ENCODE measurements at regions not wholly inside any gene's neighbourhood (a gene's known extent, or its start where the extent isn't known, plus 50 kb on each side); places are given as distances from the start of the nearest gene placed in this dataset.

GRCh38 chr16:49084628-49085390 lies 196.8 kb downstream of the CBLN1 start:
- in situ Hi-C loops (cut with MboI; ENCODE audit: low sequenced_read_pairs): no loop called here

DNA sequence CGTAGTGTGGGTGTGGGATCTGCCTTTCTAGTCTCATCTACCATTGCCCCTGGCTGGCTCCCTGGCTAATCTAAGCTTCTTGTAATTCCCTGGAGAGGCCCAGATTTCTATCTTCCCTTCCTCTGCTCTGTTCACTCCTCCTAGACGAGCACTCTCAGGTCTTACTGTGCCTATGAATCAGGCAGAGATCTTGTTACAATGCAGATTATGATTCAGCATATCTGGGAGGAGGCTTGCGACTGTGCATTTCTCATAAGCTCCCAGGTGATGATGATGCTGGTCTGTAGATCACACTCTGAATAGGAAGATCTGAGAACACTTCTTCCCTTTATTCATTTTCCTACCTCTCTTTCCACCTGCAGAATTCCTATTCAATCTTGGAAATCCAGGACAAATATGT lies 200.1 kb downstream of the CBLN1 start:
- in situ Hi-C loops (cut with MboI; ENCODE audit: low sequenced_read_pairs): no loop called here

- in situ Hi-C loops (cut with MboI; ENCODE audit: low sequenced_read_pairs): no loop called here
These were observed 200.6 kb downstream of the CBLN1 start for GRCh38 chr16:49081086-49081485.

DNA sequence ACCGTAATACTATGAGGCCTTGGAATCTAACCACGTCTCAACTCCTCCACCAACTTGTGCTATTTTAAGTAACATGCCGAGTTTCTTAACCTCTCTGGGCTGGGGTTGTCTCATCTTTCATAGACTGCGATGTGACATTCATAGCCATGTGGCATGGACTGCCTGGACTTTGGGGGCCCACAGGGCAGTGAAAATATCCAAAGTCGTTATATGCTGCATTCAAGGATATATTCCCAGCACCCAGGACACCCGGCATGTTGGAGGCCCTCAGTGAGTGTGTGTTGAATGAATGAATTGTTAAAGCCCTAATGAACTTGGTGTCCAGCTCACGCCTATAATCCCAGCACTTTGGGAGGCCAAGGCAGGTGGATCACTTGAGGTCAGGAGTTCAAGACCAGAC lies 203.1 kb downstream of the CBLN1 start:
- in situ Hi-C loops (cut with MboI; ENCODE audit: low sequenced_read_pairs): no loop called here

DNA sequence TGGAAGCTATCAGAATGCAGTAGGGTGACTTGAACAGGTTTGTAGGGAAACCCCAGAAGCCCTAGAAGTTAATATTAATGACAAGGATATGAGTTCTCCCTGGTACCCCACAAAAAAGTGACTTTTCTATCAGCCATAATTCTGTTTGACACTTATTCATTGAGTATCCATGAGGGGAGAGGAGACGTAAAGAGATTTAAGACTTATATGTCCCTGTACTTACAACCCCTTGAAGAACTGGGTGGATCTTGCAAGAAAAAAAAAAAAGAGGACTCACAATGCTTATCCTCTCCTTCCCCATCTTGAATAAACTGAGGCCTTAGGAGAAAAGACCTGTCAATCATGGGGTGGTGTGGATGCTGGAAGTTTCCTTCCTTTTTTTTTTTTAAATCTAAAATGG lies 203.5 kb downstream of the CBLN1 start:
- in situ Hi-C loops (cut with MboI; ENCODE audit: low sequenced_read_pairs): no loop called here

DNA sequence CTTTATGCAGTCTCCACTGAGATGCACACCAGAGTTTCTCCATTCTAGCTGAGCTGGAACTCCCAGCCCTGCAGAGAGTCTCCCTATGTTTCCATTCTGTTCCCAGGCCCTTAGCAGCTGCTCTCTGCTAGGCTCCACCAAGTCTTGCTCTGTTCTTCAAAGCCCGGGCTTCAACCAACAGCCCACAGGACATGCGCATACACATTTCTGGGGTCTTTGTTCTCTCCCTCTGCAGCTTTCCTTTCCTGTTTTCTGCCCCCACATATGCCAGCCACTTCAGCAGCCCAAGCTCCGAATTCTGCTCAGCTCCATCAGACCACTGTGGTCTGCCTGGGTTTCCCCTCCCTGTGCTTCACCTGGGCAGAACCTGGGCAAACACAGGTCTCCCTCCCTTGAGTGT lies 205.9 kb downstream of the CBLN1 start:
- in situ Hi-C loops (cut with MboI; ENCODE audit: low sequenced_read_pairs): no loop called here

DNA sequence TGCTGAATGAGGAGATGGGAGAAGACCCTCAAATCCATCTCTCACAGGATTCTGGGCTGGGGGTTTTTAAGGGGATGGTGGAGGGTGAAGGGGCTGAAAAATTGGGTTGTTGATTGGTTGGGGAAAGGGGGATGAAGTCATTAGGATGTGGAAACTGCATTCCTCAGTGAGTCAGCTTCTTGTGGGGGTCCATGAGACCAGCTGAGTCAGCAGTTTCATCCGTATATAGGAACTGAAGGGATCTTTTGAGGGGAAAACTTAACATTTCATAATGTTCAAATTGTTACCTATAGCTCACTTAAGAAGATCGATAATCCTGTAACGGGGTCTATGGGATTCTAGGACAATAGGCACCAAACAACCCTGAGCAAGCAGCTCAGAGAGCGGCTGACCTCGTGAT lies 213.4 kb downstream of the CBLN1 start:
- in situ Hi-C loops (cut with MboI; ENCODE audit: low sequenced_read_pairs): no loop called here

- in situ Hi-C loops (cut with MboI; ENCODE audit: low sequenced_read_pairs): no loop called here
These were observed 213.9 kb downstream of the CBLN1 start for GRCh38 chr16:49067776-49068175.

DNA sequence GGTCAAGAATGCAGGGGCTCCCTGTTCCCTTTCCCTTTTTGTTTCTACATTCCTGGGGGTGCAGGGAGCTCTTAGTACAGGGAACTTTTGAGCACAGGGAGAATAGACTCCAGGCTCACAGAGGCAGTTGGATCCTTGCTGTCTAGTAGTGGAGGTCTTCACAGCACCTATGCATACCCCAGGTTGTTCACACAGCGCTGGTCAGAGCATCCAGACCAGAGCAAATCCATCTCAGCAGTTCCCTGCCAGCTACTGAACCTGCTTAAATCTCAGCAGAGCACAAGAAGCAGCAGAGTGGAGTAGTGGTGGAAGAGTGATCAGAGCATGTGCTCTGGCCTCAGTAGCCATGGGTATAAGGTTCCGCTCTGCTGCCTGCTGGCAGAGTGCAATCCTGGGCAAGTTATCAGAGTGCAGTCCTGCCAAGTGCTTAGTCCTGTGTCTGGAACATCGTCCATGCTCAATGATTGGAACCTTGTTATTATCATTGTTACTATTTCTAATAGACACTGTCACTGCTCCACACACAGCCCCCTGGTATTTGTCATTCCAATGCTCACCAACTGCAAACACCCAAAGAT lies 220.4 kb downstream of the CBLN1 start:
- in situ Hi-C loops (cut with MboI; ENCODE audit: low sequenced_read_pairs): no loop called here

DNA sequence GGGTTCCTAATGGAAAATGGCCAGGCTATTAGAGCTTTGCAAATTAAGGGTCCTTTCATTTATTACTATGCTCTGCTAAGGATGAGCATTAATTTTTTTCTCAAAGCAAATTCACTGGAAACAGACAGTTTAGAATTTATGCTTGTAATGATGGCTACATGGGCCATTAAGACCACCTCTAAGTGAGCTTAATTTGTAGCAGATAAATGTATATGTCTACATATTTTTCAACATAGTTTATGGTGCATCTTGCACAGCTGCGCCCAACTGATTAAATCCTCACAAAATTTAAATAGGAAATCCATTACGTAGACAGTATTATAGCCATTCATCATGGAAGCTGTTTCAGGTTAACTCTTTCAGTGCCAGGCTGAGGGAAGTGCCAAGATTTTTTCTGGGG lies 220.9 kb downstream of the CBLN1 start:
- in situ Hi-C loops (cut with MboI; ENCODE audit: low sequenced_read_pairs): no loop called here

- in situ Hi-C loops (cut with MboI; ENCODE audit: low sequenced_read_pairs): no loop called here
These were observed 223.3 kb downstream of the CBLN1 start for GRCh38 chr16:49058382-49058781.

DNA sequence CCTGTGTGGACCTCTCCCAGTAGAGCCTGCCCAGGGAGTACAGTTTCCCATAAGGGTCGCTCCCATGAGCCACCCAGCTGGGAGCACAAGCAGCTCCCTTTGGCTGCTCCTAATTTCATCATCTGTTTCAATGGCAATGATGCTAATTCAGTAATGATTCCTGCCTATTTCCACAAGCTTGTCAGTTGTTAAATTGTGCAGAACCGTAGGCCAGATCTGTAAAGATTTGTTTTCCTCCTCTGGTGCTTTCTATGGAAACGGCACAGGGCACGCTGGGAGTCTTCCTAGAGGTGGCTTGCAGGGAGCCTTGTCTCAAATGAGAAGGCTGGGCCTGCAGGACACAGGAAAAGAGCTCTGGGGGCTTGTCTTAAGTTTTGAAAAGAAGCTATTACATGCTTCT lies 223.7 kb downstream of the CBLN1 start:
- in situ Hi-C loops (cut with MboI; ENCODE audit: low sequenced_read_pairs): no loop called here

DNA sequence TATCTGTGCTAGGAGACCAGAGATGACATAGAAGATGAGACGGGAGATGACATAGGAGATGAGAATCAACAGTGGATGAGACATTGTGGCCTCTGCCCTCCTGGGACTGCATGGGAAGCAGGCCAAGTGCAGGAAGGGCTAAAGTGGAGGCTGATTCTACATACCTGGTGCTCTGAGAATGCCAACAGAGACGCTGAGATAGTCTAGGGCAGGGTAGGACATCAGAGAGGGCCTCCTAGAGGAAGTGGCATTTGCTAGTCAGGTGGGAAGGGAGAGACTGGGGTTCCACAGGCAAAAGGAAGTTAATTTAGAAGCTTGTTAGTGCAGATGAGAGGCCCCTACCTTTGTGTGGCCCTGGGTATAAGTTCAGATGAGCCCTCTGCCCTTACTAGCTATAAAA lies 224.2 kb downstream of the CBLN1 start:
- in situ Hi-C loops (cut with MboI; ENCODE audit: low sequenced_read_pairs): no loop called here

DNA sequence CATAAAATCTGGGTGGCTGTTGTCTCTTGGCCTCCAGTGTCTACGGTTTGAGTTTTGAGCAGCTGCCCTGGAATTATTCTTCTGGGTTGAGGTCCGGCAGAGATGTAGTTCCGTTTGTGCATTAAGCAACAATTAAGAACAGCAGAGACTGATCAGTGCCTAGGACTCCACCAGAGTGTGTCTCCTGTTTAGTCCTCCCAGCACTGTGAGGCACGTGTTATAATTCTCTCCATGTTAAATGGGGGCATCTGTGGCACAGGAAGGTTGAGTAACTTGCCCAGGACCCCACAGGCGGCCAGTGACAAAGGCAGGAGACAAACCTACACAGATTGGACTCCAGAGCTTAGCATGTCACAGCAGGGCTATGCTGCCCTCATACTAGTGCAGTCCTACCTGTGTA lies 225.1 kb downstream of the CBLN1 start:
- in situ Hi-C loops (cut with MboI; ENCODE audit: low sequenced_read_pairs): no loop called here

GRCh38 chr16:49055824-49056545 lies 225.7 kb downstream of the CBLN1 start:
- in situ Hi-C loops (cut with MboI; ENCODE audit: low sequenced_read_pairs): no loop called here

GRCh38 chr16:49055291-49055690 lies 226.3 kb downstream of the CBLN1 start:
- in situ Hi-C loops (cut with MboI; ENCODE audit: low sequenced_read_pairs): no loop called here

GRCh38 chr16:49054606-49055005 lies 227.0 kb downstream of the CBLN1 start:
- in situ Hi-C loops (cut with MboI; ENCODE audit: low sequenced_read_pairs): no loop called here

DNA sequence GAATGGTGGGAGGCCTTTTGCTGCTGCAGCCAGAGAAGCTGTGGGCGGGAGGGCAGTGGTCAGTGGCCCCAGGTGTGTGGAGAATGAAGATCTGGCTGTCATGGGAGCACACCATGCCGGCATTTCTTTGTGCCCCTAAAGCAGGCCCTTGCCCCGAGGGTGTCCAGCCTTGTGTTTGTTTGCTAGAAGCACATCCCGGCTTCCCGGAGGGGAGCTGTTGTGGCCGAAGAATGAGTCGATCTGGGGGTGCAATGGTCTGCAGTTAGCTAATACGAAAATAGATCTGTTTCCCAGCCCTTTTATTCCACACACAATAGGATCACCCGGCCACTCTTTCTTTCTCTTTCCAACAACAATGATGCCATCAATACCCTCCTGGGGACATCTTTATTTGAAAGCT lies 228.8 kb downstream of the CBLN1 start:
- in situ Hi-C loops (cut with MboI; ENCODE audit: low sequenced_read_pairs): no loop called here

DNA sequence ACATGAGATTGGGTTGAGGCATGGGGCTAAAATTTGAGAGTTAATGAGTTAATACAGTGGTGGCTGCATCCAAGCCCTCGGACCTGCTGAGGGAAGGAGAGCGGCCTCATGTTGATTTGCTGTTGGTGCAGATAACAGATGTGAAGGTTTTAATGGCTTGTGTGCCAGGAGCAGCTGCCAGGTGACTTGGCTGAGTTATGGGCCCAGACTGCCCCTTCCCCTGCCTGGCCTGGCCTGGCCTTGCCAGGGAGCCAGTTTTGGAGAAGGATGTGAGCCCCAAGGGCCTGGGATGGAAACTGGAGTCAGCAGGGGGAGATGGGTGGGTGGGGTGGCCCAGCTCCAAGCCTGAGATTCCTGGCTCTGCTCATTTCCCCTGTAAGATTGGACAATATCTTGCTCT lies 230.1 kb downstream of the CBLN1 start:
- in situ Hi-C loops (cut with MboI; ENCODE audit: low sequenced_read_pairs): no loop called here

DNA sequence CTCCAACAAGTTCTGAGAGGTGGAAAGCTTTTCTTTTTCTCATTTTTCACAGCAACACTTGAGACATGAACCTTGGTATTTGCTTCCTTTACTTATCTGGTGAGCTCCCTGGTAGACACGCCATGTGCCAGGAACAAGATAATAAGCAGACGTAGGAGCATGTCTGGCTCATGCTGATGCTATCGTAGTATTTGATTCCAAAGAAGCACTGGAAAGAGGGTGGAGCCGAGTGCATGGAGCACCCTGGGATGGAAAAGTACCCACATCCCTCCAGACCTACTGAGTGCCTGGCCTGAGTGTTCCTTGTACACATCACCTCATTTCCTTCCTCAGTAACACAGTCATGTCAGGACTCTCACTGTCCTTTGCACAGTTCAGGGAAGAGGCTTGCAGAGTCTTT lies 231.0 kb downstream of the CBLN1 start:
- in situ Hi-C loops (cut with MboI; ENCODE audit: low sequenced_read_pairs): no loop called here

- in situ Hi-C loops (cut with MboI; ENCODE audit: low sequenced_read_pairs): no loop called here
These were observed 232.0 kb downstream of the CBLN1 start for GRCh38 chr16:49049644-49050043.

DNA sequence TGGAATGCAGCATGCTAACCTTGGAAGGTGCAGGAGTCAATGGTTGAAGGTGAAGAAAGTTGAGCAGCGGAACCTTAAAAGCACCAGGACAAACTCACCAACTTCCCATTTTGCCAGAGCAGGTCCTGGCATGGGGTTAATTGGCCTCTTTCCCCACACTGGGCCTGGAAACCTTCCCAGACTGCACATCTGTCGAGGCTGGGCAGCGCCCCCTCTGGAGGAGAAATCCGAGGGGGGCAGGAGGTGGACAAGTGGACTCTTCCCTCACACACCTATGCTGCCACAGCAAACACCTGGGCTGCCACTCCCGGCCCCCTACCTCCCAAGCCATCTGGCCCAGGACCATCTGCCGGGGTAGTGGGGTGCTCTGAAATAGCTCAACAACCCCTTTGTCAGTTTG lies 232.4 kb downstream of the CBLN1 start:
- in situ Hi-C loops (cut with MboI; ENCODE audit: low sequenced_read_pairs): no loop called here

All from HL-60/S4 treated with phorbol 12-myristate 13-acetate at 8.2 ng/mL for 4 days and 3 days (cell line).